ENCODE measurements at regions not wholly inside any gene's neighbourhood (a gene's known extent, or its start where the extent isn't known, plus 50 kb on each side); places are given as distances from the start of the nearest gene placed in this dataset.
"Not testable (repeated sequence)": the region's sequence is repeated elsewhere in the genome, so short reads cannot be mapped to it uniquely, and the experiment has no call there.

DNA sequence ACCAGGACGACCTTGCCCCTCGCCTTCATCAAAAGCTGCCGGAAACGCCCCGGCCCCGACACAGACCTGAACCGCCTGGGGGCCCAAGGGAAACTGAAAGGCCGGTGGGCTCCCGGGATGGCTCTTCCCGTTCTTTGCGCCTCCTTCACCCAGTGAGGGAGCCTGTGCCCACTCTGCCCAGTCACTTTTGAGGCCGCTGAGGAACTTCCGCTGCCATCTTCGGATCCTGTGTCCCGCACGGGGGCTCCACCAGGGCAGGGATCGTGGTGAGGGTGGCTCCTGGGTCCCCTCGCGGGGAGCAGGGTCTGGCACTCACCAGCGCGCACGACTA, 104.0 kb downstream of the PPIAL4G start:
- H3K4me1 ChIP-seq (ENCODE audit: control insufficient read depth in 4 of 4, insufficient read depth in 4 of 4, low read length in 3 of 4), result no peaks in the 10 kb centered on the region
- no peaks in the 10 kb centered on the region for H3K36me3 ChIP-seq (ENCODE audit: control insufficient read depth in 4 of 4, insufficient read depth in 3 of 4, low read depth in 1 of 4, low read length in 3 of 4)
- H3K4me3 ChIP-seq (ENCODE audit: low read depth in 1 of 3, low read length in 3 of 3), result no peak overlapping the region
- WGBS, result 35% methylated on average over 22 of the region's 22 CpGs
- H3K27me3 ChIP-seq (ENCODE audit: control insufficient read depth in 4 of 4, insufficient read depth in 4 of 4, low read length in 3 of 4), result no peaks in the 10 kb centered on the region
- H3K9ac ChIP-seq (ENCODE audit: low read depth in 1 of 2, low read length in 2 of 2), result no peak overlapping the region
- TF ChIP-seq JUND (IDR thresholded peaks at IDR 0.05), result no peak
- no peak for TF ChIP-seq RAD21 (IDR thresholded peaks at IDR 0.05)
- TF ChIP-seq, protein P1, sequence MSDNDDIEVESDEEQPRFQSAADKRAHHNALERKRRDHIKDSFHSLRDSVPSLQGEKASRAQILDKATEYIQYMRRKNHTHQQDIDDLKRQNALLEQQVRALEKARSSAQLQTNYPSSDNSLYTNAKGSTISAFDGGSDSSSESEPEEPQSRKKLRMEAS (IDR thresholded peaks at IDR 0.05), result no peak
- TF ChIP-seq, protein P2, sequence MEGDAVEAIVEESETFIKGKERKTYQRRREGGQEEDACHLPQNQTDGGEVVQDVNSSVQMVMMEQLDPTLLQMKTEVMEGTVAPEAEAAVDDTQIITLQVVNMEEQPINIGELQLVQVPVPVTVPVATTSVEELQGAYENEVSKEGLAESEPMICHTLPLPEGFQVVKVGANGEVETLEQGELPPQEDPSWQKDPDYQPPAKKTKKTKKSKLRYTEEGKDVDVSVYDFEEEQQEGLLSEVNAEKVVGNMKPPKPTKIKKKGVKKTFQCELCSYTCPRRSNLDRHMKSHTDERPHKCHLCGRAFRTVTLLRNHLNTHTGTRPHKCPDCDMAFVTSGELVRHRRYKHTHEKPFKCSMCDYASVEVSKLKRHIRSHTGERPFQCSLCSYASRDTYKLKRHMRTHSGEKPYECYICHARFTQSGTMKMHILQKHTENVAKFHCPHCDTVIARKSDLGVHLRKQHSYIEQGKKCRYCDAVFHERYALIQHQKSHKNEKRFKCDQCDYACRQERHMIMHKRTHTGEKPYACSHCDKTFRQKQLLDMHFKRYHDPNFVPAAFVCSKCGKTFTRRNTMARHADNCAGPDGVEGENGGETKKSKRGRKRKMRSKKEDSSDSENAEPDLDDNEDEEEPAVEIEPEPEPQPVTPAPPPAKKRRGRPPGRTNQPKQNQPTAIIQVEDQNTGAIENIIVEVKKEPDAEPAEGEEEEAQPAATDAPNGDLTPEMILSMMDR (IDR thresholded peaks at IDR 0.05; ENCODE audit: low read depth, low read length, missing input control), result no peak
- TF ChIP-seq TAF1 (conservative IDR thresholded peaks at IDR 0.05), result no peak
- no peak for TF ChIP-seq ATF3 (IDR thresholded peaks at IDR 0.05)
- TF ChIP-seq SP1 (IDR thresholded peaks at IDR 0.05), result no peak
- TF ChIP-seq RXRA (IDR thresholded peaks at IDR 0.05), result no peak
- no peak for TF ChIP-seq FOXA2 (IDR thresholded peaks at IDR 0.05)
- no peak for TF ChIP-seq YY1 (IDR thresholded peaks at IDR 0.05)
- TF ChIP-seq FOXA1 (IDR thresholded peaks at IDR 0.05), result no peak
- no peak for TF ChIP-seq NR2F2 (IDR thresholded peaks at IDR 0.05)
- no peak for TF ChIP-seq GABPA (IDR thresholded peaks at IDR 0.05 in 1 of 2, conservative IDR thresholded peaks at IDR 0.05 in 1 of 2)
- TF ChIP-seq, protein P3, sequence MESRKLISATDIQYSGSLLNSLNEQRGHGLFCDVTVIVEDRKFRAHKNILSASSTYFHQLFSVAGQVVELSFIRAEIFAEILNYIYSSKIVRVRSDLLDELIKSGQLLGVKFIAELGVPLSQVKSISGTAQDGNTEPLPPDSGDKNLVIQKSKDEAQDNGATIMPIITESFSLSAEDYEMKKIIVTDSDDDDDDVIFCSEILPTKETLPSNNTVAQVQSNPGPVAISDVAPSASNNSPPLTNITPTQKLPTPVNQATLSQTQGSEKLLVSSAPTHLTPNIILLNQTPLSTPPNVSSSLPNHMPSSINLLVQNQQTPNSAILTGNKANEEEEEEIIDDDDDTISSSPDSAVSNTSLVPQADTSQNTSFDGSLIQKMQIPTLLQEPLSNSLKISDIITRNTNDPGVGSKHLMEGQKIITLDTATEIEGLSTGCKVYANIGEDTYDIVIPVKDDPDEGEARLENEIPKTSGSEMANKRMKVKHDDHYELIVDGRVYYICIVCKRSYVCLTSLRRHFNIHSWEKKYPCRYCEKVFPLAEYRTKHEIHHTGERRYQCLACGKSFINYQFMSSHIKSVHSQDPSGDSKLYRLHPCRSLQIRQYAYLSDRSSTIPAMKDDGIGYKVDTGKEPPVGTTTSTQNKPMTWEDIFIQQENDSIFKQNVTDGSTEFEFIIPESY (IDR thresholded peaks at IDR 0.05), result no peak
- no peak for TF ChIP-seq HNF4G (IDR thresholded peaks at IDR 0.05)
- TF ChIP-seq EGR1 (IDR thresholded peaks at IDR 0.05; ENCODE audit: low read depth in 2 of 2), result no peak
- TF ChIP-seq, protein P4, sequence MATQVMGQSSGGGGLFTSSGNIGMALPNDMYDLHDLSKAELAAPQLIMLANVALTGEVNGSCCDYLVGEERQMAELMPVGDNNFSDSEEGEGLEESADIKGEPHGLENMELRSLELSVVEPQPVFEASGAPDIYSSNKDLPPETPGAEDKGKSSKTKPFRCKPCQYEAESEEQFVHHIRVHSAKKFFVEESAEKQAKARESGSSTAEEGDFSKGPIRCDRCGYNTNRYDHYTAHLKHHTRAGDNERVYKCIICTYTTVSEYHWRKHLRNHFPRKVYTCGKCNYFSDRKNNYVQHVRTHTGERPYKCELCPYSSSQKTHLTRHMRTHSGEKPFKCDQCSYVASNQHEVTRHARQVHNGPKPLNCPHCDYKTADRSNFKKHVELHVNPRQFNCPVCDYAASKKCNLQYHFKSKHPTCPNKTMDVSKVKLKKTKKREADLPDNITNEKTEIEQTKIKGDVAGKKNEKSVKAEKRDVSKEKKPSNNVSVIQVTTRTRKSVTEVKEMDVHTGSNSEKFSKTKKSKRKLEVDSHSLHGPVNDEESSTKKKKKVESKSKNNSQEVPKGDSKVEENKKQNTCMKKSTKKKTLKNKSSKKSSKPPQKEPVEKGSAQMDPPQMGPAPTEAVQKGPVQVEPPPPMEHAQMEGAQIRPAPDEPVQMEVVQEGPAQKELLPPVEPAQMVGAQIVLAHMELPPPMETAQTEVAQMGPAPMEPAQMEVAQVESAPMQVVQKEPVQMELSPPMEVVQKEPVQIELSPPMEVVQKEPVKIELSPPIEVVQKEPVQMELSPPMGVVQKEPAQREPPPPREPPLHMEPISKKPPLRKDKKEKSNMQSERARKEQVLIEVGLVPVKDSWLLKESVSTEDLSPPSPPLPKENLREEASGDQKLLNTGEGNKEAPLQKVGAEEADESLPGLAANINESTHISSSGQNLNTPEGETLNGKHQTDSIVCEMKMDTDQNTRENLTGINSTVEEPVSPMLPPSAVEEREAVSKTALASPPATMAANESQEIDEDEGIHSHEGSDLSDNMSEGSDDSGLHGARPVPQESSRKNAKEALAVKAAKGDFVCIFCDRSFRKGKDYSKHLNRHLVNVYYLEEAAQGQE (IDR thresholded peaks at IDR 0.05), result no peak
- TF ChIP-seq HNF4A (conservative IDR thresholded peaks at IDR 0.05), result no peak
- no peak overlapping the region for H3K27ac ChIP-seq (ENCODE audit: low read depth in 1 of 2, low read length in 2 of 2)
- no peak for DNase-seq (ENCODE audit: low spot score)
- no peaks in the 10 kb centered on the region for H3K9me3 ChIP-seq (ENCODE audit: control insufficient read depth in 4 of 4, low read length in 3 of 4)

GRCh38 chr1:148377992-148378391, 105.1 kb downstream of the PPIAL4G start:
- not testable (repeated sequence) for H3K27ac ChIP-seq (ENCODE audit: low read depth in 1 of 2, low read length in 2 of 2); H3K9me3 ChIP-seq (ENCODE audit: control insufficient read depth in 4 of 4, low read length in 3 of 4); DNase-seq (ENCODE audit: low spot score); H3K36me3 ChIP-seq (ENCODE audit: control insufficient read depth in 4 of 4, insufficient read depth in 3 of 4, low read depth in 1 of 4, low read length in 3 of 4); H3K4me3 ChIP-seq (ENCODE audit: low read depth in 1 of 3, low read length in 3 of 3); H3K9ac ChIP-seq (ENCODE audit: low read depth in 1 of 2, low read length in 2 of 2); H3K27me3 ChIP-seq (ENCODE audit: control insufficient read depth in 4 of 4, insufficient read depth in 4 of 4, low read length in 3 of 4); H3K4me1 ChIP-seq (ENCODE audit: control insufficient read depth in 4 of 4, insufficient read depth in 4 of 4, low read length in 3 of 4)
- WGBS, result 91% methylated on average over 3 of the region's 4 CpGs

- H3K4me1 ChIP-seq (ENCODE audit: control insufficient read depth in 4 of 4, insufficient read depth in 4 of 4, low read length in 3 of 4); H3K36me3 ChIP-seq (ENCODE audit: control insufficient read depth in 4 of 4, insufficient read depth in 3 of 4, low read depth in 1 of 4, low read length in 3 of 4); H3K27me3 ChIP-seq (ENCODE audit: control insufficient read depth in 4 of 4, insufficient read depth in 4 of 4, low read length in 3 of 4); H3K9me3 ChIP-seq (ENCODE audit: control insufficient read depth in 4 of 4, low read length in 3 of 4); H3K9ac ChIP-seq (ENCODE audit: low read depth in 1 of 2, low read length in 2 of 2); DNase-seq (ENCODE audit: low spot score); H3K4me3 ChIP-seq (ENCODE audit: low read depth in 1 of 3, low read length in 3 of 3); H3K27ac ChIP-seq (ENCODE audit: low read depth in 1 of 2, low read length in 2 of 2): not testable (repeated sequence)
- 85% methylated on average over 2 of the region's 2 CpGs for WGBS
Measured at GRCh38 chr1:148377045-148377444, 106.1 kb downstream of the PPIAL4G start.

All from liver (tissue), 8 donors.